GM12878 (cell line): ENCODE measurements at regions not wholly inside any gene's neighbourhood (a gene's known extent, or its start where the extent isn't known, plus 50 kb on each side); places are given as distances from the start of the nearest gene placed in this dataset.

ENCODE experiments used
- ATAC-seq: fragments of 200-7000 bp; cut with Tn5 transposase; 3 replicates; pipeline ENCODE4 v1.9.1; 2020; ENCODE audit warnings: mild to moderate bottlenecking, moderate library complexity
- BruUV-seq: library from RNA; stranded (reverse); fragments of 400-500 nt; replicated peaks from 2 replicates; lab custom pipeline; 2021; lab: Mats Ljungman, UMichigan
- CTCF ChIA-PET: fragments of 300-600 bp; sonication (Branson Sonifier 250); formaldehyde crosslinking; extraction: SDS; loops from one replicate; lab custom pipeline; 2021; ENCODE audit warnings: inconsistent platforms; lab: Yijun Ruan, JAX
- POLR2A ChIA-PET: fragments of 350-600 bp; formaldehyde crosslinking; extraction: SDS; loops from one replicate; lab custom pipeline; 2021; ENCODE audit warnings: inconsistent platforms; lab: Charles Lee
- RAD21 ChIA-PET: fragments of 300-600 bp; sonication (Branson Sonifier 250); formaldehyde crosslinking; loops from one replicate; lab custom pipeline; 2023; ENCODE audit warnings: antibody characterized with exemption; ENCODE audit not compliant: unreplicated experiment; lab: Charles Lee
- SMC1A ChIA-PET: fragments of 300-600 bp; sonication (Branson Sonifier 250); formaldehyde crosslinking; loops from one replicate; lab custom pipeline; 2023; ENCODE audit not compliant: unreplicated experiment, uncharacterized antibody; lab: Charles Lee
- DNase-seq: peaks from one replicate; pipeline ENCODE4 v3.0.0-alpha.2; 2011; ENCODE audit warnings: low read depth, low spot score
- FAIRE-seq: peaks from 3 replicates; lab custom pipeline; 2011; peaks lifted over from hg19 to GRCh38; lab: Jason Lieb, UNC
- H2AFZ ChIP-seq: 2 replicates; pipeline ENCODE4 v1.6.0; 2011; ENCODE audit warnings: low read depth, low read length, control low read depth; ENCODE audit not compliant: control insufficient read depth
- H3K27ac ChIP-seq: 2 replicates; pipeline ENCODE4 v1.5.1; 2011; ENCODE audit warnings: control low read depth; ENCODE audit not compliant: control insufficient read depth, insufficient read depth
- H3K27me3 ChIP-seq, 2 experiments: replicated peaks in 1 of 2; 2 replicates each; pipeline versions ENCODE4 v1.6.0 to v1.6.1; 2011; ENCODE audit warnings: low read length in 1 of 2; ENCODE audit not compliant: control insufficient read depth in 2 of 2, insufficient read depth in 2 of 2
- H3K36me3 ChIP-seq, 2 experiments: 2 replicates each; pipeline ENCODE4 v1.5.1; 2011; ENCODE audit warnings: low read length in 1 of 2; ENCODE audit not compliant: control insufficient read depth in 2 of 2, insufficient read depth in 2 of 2
- H3K4me1 ChIP-seq: 2 replicates; pipeline ENCODE4 v1.6.1; 2011; ENCODE audit warnings: mild to moderate bottlenecking, low read length, moderate library complexity, mixed read lengths; ENCODE audit not compliant: control insufficient read depth, insufficient read depth
- H3K4me2 ChIP-seq: 2 replicates; pipeline ENCODE4 v1.6.0; 2011; ENCODE audit warnings: control low read depth; ENCODE audit not compliant: control insufficient read depth, insufficient read depth
- H3K4me3 ChIP-seq: fragments of 200-600 bp; sonication (generic); 2 replicates; pipeline ENCODE4 v1.5.1; 2016
- H3K79me2 ChIP-seq: 2 replicates; pipeline ENCODE4 v1.6.0; 2011; ENCODE audit warnings: low read length; ENCODE audit not compliant: control insufficient read depth, insufficient read depth
- H3K9ac ChIP-seq: 2 replicates; pipeline ENCODE4 v1.8.0; 2011; ENCODE audit warnings: low read length, control low read depth, mixed read lengths; ENCODE audit not compliant: control insufficient read depth, insufficient read depth
- H3K9me3 ChIP-seq: replicated peaks from 3 replicates; pipeline ENCODE4 v1.5.1; 2011; ENCODE audit warnings: mild to moderate bottlenecking, low read length; ENCODE audit not compliant: control insufficient read depth, insufficient read depth
- H4K20me1 ChIP-seq: 2 replicates; pipeline ENCODE4 v1.6.0; 2011; ENCODE audit not compliant: control insufficient read depth, insufficient read depth
- CBFB ChIP-seq: IDR thresholded peaks from 2 replicates; pipeline ENCODE4 v1.6.1; 2016; ENCODE audit warnings: antibody characterized with exemption, low read depth
- CBX5 ChIP-seq: sonication (generic); IDR thresholded peaks from 2 replicates; pipeline ENCODE4 v1.6.1; 2016; ENCODE audit warnings: low read depth, moderate library complexity, mild to moderate bottlenecking, inconsistent platforms
- CEBPZ ChIP-seq: fragments of 150-350 bp; IDR thresholded peaks from 2 replicates; pipeline ENCODE4 v1.6.1; 2016; ENCODE audit warnings: low read depth, low read length
- EED ChIP-seq: sonication (generic); IDR thresholded peaks from 2 replicates; pipeline ENCODE4 v1.6.1; 2016; ENCODE audit warnings: antibody characterized with exemption, low read depth
- GATAD2B ChIP-seq: fragments of 450-650 bp; conservative IDR thresholded peaks from 2 replicates; pipeline ENCODE4 v1.6.1; 2017; ENCODE audit warnings: low read depth, mild to moderate bottlenecking, moderate library complexity
- MLLT1 ChIP-seq: fragments of 450-650 bp; IDR thresholded peaks from 2 replicates; pipeline ENCODE4 v1.6.1; 2016; ENCODE audit warnings: mild to moderate bottlenecking
- MTA2 ChIP-seq: fragments of 450-650 bp; IDR thresholded peaks from 2 replicates; pipeline ENCODE4 v1.6.1; 2016; ENCODE audit warnings: low read depth, mild to moderate bottlenecking, moderate library complexity
- NBN ChIP-seq: fragments of 450-650 bp; IDR thresholded peaks from 2 replicates; pipeline ENCODE4 v1.6.1; 2016
- NFYA ChIP-seq: IDR thresholded peaks from 2 replicates; pipeline ENCODE4 v1.6.1; 2011; ENCODE audit warnings: low read depth, mild to moderate bottlenecking, low read length, improper control_type of control experiment, borderline replicate concordance
- NR2C1 ChIP-seq: fragments of 450-650 bp; IDR thresholded peaks from 2 replicates; pipeline ENCODE4 v1.6.1; 2017; ENCODE audit warnings: antibody characterized with exemption, mild to moderate bottlenecking, moderate library complexity
- NR2F1 ChIP-seq: fragments of 450-650 bp; conservative IDR thresholded peaks from 2 replicates; pipeline ENCODE4 v1.6.1; 2017; ENCODE audit warnings: mild to moderate bottlenecking
- RBBP5 ChIP-seq: fragments of 200-600 bp; sonication (generic); conservative IDR thresholded peaks from 2 replicates; pipeline ENCODE4 v1.6.1; 2016
- SPI1 ChIP-seq: IDR thresholded peaks from 2 replicates; pipeline ENCODE4 v1.6.1; 2011; ENCODE audit warnings: low read depth, mild to moderate bottlenecking, low read length, moderate library complexity, borderline replicate concordance; ENCODE audit not compliant: insufficient read depth
- SUPT20H ChIP-seq: IDR thresholded peaks from 2 replicates; pipeline ENCODE4 v1.6.1; 2011; ENCODE audit warnings: low read depth, mild to moderate bottlenecking, low read length, moderate library complexity, borderline replicate concordance; ENCODE audit not compliant: control insufficient read depth
- YY1 ChIP-seq: IDR thresholded peaks from 2 replicates; pipeline ENCODE4 v1.6.1; 2011; ENCODE audit warnings: low read depth, mild to moderate bottlenecking, low read length
- ZBED1 ChIP-seq: IDR thresholded peaks from 2 replicates; pipeline ENCODE4 v1.6.1; 2016; ENCODE audit warnings: borderline replicate concordance
- ZNF384 ChIP-seq: IDR thresholded peaks from 2 replicates; pipeline ENCODE4 v1.6.1; 2012; ENCODE audit warnings: low read depth, mild to moderate bottlenecking, low read length, improper control_type of control experiment, borderline replicate concordance
- WGBS: methylation state at CpG from one replicate; pipeline ENCODE4 v1.1.6; 2016; ENCODE audit warnings: low lambda C conversion rate; ENCODE audit not compliant: insufficient replicate concordance, insufficient coverage; ENCODE audit errors: missing lambda C conversion rate; 5-methylcytosine and 5-hydroxymethylcytosine counted together
- in situ Hi-C: fragments of 300-500 bp; cut with MboI; formaldehyde crosslinking; loops from 9 replicates; pipeline ENCODE4 v1.14.3; 2018; ENCODE audit warnings: mixed read lengths
- intact Hi-C: fragments of 100-400 bp; cut with micrococcal nuclease; formaldehyde crosslinking; loops from one replicate; pipeline ENCODE4 v1.14.2; 2022; ENCODE audit not compliant: unreplicated experiment
- TF ChIP-seq, protein P1 (sequence below): IDR thresholded peaks from 2 replicates; pipeline ENCODE4 v1.6.1; 2012; ENCODE audit warnings: low read length, inconsistent platforms

DNA sequence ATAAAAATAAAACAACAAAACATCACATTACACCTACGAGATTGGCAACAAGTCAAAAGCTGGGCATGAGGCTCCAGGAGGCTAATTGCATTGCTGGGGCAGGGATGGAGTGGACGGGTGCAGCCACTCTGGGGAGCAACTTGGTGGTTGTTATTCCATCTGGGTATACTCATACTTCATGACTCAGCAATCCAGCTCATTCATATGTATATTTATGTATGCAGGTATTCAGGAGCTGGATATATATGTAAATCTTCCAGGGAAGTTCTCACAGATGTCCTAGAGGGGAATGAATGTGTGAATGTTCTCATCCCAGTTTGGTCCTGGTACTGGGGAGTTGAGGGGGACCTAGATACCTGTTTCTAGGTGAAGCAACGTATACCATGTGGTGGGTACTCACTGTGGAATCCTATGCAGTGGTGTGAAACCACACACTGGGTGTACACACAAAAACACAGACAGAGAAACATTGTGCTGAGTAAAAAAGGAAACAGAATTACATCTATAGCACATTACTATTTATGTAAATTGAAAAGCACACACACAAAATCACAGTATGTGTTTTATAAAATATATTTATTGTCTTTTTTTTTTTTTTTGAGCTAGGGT is 79.7 kb upstream of the RAB4A start (continued):
- TF ChIP-seq CEBPZ, result no peak

- ChIA-PET CTCF (no interaction called here), RAD21 (no interaction called here), POLR2A (no interaction called here), SMC1A (no interaction called here)
- Histone ChIP-seq H3K79me2 (no peaks in the 10 kb centered on the region), H3K36me3 (no peaks in the 10 kb centered on the region), H3K9me3 (no peaks in the 10 kb centered on the region), H2AFZ (no peak overlapping the region), H3K27me3 (no peaks in the 10 kb centered on the region; a peak in 1 of 4 replicates), H3K9ac (no peak overlapping the region), H3K4me3 (no peak overlapping the region), H3K27ac (no peak overlapping the region), H3K4me2 (no peak overlapping the region), H3K4me1 (peaks cover under 1% of the 10 kb centered on the region; the same call in 1 of the 2 replicates), H4K20me1 (no peaks in the 10 kb centered on the region)
- FAIRE-seq (no peak), DNase-seq (no peak), ATAC-seq (no peak)
- intact Hi-C loops, result no loop called here
- no TSS peak for BruUV-seq
- WGBS, result 0% methylated on average over 1 of the region's 1 CpG
- in situ Hi-C loops, result no loop called here
- TF ChIP-seq EED (no peak), CBX5 (no peak), SUPT20H (no peak), YY1 (no peak), NR2F1 (no peak), ZNF384 (no peak), NFYA (no peak), MLLT1 (no peak), RBBP5 (no peak), GATAD2B (no peak), CBFB (no peak), MTA2 (no peak), ZBED1 (no peak), SPI1 (no peak), NR2C1 (no peak), NBN (no peak)
- TF ChIP-seq, protein P1, sequence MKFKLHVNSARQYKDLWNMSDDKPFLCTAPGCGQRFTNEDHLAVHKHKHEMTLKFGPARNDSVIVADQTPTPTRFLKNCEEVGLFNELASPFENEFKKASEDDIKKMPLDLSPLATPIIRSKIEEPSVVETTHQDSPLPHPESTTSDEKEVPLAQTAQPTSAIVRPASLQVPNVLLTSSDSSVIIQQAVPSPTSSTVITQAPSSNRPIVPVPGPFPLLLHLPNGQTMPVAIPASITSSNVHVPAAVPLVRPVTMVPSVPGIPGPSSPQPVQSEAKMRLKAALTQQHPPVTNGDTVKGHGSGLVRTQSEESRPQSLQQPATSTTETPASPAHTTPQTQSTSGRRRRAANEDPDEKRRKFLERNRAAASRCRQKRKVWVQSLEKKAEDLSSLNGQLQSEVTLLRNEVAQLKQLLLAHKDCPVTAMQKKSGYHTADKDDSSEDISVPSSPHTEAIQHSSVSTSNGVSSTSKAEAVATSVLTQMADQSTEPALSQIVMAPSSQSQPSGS, result no peak
These were observed 78.9 kb upstream of the RAB4A start for GRCh38 chr1:229192031-229192430.
